NCI-H1436 (cell line): ENCODE measurements at regions not wholly inside any gene's neighbourhood (a gene's known extent, or its start where the extent isn't known, plus 50 kb on each side); places are given as distances from the start of the nearest gene placed in this dataset.
"Not testable (repeated sequence)": the region's sequence is repeated elsewhere in the genome, so short reads cannot be mapped to it uniquely, and the experiment has no call there.

Source experiments
- DNase-seq: peaks from one replicate; lab custom pipeline; 2025; lab: John Stamatoyannopoulos, UW

DNA sequence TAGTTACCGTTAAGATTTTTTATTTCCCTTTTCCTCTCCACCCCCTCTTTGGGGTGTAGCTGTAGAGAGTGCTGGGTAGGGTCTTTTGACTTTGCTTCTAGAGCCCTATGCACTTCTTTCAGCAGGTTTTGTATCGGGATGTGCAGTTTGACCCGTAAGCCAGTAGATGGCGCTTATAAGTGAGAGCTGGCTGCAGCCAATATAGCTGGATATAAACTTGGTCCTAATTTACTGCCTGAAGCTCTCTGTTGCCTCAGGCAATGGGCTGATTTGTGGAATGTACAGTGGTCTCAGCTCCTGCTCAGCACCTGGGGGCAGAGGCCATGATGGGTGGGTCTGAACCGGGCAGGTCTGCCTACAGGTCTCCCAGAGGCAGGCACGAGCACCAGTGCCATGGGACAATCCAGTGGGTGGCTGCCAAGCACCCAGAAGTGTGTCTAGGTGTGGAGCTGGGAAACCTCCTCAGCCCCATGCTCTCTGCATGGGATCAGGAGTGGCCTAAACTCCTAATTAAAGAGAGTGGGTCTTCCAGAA lies 146.5 kb downstream of the SPANXN1 start:
- DNase-seq = no peak

DNA sequence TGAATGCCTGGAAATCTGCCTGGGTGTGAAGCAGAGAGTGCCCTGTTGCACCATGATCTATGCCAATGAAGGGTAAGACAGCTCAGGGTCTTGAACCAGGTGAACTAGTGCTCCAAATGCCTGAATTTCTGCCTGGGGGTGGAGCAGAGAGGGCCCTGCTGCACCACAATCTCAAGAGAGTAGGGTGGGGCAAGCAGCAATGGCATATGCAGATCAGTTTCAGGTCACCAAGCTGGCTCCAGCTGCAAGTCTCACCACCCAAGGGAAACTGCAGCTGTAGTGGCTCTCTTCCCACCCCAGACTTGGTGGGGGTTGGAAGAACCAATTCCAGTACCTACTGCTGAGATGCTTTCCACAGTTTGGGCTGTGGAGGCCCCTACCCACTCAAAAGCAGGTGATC lies 147.0 kb downstream of the SPANXN1 start:
- DNase-seq = no peak

DNA sequence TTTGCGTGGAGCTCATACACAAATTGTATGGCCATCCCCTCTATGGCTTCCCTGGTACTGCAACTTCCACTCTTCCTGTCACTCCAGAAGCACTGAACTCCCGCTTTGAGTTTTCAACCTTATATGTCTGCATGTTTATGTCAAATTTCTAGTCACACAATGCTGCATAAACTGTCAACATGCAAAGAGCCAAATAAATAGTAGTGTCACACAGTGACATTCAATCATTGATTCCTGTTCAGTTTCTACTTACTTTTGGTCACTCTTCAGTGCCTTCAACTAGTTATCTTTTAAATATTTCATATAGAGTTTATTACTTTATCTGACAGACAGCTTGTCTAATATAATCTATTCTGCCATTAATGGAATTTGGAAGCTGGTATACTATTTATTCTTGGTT lies 149.3 kb downstream of the SPANXN1 start:
- DNase-seq = no peak

DNA sequence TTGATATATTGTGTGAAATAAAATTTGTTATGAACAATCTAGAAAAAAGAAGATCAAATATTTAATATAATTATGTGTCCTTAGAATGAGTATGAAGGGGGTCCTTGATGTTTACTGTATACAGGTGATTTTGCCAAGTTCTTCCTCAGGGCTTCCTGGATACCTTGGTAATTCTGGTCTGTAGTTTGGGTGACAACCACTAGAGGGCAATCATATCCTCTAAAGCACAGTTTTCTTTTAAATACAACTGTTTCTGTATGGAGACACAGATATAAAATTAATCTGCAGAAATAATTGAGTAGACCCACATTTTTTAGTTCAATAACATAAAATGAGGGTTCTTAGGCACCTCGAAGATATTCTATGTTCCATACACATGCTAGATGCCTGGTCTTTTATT lies 157.7 kb downstream of the SPANXN1 start:
- peak; percentile 2 for DNase-seq

DNA sequence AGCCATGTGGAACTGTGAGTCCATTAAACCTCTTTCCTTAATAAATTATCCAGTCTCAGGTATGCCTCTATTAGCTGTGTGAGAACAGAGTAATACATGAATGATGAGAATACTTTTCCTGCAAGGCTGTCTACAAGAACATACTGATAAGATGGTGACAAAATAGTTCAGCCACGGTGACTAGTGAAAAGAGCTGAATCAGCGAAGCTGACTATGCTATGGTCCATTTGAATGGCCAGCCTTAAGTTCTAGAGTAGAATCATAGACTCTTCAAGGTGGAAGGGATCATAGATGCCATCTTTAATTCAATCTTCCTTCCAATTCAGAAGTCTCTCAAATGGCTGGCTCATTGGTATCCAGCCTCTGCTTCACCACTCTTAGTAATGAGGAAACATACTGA lies 163.3 kb downstream of the SPANXN1 start:
- no peak for DNase-seq

DNA sequence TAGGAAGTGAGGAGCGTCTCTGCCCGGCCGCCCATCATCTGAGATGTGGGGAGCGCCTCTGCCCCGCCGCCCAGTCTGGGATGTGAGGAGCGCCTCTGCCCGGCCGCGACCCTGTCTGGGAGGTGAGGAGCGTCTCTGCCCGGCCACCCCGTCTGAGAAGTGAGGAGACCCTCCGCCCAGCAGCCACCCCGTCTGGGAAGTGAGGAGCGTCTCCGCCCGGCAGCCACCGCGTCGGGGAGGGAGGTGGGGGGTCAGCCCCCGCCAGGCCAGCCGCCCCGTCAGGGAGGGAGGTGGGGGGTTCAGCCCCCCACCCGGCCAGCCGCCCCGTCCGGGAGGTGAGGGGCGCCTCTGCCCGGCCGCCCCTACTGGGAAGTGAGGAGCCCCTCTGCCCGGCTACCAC lies 188.9 kb downstream of the SPANXN1 start:
- not testable (repeated sequence) for DNase-seq

DNA sequence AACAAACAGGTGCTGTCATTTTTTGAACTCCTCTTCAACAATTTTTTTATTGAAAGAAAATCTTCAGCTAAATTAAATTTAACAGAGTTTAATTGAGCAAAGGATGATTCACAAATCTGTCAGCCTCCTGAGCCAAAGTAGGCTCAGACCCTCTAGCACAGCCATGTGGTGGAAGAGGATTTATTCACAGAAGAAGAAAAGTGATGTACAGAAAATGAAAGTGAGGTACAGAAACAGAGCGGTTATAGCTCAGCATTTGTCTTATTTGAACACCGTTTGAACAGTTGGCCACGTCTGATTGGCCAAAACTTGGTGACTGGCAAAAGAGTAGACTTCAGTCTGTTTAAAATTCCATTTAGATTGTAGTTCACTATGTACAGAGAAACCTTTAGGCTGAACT lies 217.3 kb downstream of the SPANXN1 start:
- no peak for DNase-seq

DNA sequence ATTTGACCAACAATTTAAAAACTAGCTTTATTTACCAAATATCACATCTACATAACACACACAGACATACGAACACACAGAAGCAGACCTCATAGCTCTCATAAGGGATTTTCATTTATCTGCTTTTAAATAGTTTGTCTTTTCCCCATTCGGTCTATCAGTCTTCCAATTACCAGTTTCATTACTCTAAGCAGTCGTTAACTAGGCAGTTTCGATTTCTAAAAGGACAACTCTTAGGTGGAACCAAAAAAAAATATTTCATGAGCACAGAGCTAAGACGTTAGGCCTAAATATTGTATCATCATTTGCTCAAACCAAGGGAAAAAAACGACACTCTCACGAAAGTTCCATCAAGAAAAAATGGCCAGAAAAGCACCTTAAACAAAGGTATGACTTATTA lies 228.4 kb downstream of the SPANXN1 start:
- no peak for DNase-seq

DNA sequence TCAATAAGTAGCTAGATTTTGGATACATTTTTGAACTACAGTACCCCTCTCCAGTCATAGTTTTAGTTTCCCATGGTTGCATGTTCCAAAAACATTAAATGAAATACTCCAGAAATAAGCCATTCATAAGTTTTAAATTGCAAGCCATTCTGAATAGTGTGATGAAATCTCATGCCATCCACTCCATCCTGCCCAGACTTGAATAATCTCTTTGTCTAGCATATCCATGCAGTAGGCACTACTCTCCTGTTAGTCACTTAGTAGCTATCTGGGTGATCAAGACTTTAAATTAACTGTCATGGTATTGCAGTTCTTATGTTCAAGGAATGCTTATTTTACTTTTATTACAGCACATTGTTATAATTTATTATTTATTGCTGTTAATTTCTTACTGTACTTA lies 237.4 kb downstream of the SPANXN1 start:
- DNase-seq = no peak

DNA sequence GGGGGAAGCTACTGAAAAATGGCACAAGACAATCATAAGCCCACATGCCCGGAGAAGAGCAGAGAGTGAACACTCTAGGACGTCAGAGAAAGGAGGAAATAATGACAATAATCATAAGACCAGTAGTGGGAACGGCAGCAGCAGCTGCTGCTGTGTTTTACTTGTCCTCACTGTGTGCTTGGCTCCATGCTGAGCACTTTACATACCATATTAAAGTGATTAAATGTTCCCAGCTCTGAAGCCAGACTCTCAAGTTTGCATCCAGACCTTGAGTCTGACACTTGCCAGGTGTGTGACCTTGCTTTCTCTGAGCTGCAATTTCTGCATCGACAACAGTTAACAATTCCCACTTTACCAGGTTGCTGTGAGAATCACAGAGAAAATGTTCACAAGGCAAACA lies 255.4 kb downstream of the SPANXN1 start:
- DNase-seq = no peak

DNA sequence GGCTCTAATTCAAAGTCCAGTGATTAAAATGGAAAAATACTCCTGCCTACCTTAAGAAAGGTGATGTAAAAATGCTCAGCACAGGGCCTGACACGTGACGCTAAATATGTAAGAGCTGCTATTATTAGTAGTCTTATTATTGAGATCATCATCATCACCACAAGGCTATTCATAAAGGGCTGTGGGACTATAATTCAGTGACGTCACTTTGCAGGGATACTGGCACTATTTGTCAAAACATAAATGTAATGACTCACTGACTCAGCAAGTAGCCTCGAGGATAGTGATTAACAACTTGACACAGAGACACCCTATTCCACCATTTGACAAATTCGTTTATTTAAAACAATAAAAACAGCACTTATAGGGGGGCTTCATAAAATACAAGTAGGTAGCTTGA lies 258.9 kb downstream of the SPANXN1 start:
- no peak for DNase-seq

DNA sequence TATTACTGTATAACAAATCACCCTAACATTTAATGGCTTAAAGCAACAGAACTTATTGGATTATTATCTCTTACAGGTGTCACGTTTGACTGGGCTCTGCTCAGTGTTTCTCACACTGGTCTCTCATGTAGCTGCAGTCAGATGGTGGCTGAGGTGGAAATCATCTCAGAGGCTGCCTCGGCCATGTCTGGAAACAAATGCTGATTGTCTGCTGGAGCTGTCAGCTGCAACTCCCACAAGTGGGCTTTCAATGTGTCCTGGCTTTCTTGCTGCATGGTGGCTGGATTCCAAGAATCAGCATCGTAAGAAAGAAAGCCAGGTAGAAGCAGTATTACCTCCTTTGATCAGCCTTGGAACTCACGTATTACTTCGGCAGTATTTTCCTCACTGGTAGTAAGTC lies 277.6 kb downstream of the SPANXN1 start:
- DNase-seq = no peak

DNA sequence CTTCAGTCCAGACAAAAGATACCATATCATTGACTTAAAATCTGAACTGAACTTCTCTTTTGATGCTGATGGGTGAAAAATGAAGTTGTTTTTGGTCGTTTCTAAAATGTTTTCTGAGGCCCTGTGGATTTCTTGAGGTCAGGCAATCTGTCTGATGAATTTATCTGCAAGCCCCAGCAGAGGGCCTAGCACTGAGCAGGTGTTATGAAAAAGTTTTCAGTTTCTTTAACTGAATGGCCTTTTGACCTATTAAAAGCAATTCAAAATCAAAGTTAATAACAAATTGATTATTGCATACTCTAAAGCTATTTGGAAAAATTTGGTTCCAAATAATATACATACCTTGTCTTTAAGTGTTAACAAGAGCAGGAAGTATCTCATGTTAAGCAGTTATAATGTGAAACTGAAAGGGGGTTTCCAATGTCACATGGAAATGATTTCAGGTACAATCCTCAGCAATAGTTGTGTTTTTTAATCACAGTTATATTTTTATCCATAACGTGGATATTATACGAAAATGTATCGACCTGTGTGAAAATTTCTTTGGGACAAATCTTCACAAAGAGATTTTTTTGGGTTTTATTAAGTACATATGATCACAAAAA lies 285.0 kb downstream of the SPANXN1 start:
- no peak for DNase-seq

DNA sequence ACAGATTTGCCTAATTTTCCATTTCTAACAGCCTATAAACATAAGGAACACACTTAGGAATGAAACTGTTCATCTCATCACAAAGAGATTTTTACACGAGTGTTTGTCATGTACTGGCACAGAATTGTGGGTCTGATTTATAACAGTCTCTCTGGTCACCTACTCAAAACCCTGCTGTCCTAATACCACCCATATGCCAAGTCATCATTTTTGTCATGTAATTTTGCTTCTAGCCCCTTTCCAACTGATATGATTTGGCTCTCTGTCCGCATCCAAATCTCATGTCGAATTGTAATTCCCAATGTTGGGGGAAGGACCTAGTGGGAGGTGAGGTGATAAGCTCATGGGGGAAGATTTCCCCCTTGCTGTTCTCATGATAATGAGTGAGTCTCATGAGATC lies 284.1 kb upstream of the SLITRK2 start:
- DNase-seq = no peak

DNA sequence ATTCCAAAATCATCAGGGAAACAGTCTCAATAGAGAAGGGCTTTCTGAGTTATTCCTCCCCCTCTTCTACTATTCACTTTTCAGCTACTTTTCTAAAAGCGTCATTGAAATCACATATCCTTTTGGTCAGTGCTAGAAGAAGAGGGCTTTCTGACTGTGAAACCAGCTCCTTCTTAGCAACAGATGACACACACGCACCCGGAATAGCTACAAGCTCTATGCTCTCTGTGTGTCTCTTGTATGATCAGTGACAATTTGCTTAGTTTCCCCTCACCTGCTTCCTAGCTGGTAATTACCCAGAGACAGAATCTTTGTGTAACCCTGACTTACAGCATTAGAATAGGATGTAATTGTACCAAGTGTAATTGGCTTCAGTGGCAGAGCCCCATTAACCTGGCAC lies 268.1 kb upstream of the SLITRK2 start:
- DNase-seq = no peak

DNA sequence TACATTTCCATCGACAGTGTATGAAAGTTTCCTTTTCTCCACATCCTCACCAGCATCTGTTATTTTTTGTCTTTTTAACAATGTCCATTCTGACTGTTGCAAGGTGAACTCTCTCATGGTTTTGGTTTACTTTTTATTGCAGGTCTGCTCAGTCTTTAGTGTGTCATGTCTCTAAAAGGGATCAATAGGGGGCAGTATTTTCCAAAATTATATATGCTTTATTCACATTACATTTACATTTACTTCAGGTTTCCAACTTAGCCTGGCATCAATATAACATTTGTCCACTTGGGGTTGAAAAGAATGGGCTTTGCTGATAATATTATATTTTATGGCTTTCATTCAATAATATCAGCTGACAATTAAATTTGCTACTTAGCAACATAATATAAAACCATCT lies 265.0 kb upstream of the SLITRK2 start:
- DNase-seq = no peak

DNA sequence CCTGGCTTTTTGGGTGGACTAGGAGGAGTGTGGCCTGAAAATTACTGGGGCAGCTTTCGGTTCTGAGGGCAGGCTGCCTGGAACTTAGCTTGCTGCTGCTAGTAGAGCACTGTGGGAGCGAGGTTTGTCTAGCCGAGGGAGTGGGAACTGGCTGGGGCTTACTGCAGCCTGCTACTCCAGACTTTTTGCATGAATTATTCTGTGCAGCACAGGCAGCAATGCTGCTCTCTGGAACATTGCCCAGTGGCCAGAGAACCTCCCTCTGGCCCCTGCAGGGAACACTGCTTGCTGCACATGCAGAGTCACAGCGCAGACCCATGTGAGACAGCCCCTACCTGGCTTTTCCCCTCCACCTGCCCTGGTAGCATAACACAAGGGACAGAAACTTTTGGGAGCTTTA lies 263.9 kb upstream of the SLITRK2 start:
- DNase-seq = no peak

DNA sequence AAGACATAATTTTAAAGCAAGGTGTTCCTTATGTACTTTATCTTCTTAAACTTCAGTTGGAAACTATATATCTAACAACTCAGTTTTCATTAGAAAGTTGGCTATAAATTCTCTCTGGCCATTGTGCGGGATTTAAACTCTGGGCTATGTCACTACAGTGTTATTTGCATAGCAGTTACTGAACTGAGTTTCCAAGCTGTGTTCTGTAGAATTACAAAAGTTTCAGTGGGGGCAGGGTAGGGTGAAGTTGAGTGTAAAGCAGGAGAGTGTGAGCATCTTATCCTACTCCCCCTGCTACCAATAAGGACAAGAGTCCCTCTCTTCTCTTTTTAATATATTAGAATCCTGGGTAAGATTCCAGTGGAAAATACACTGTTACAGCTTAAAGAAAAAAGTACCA lies 254.5 kb upstream of the SLITRK2 start:
- no peak for DNase-seq

DNA sequence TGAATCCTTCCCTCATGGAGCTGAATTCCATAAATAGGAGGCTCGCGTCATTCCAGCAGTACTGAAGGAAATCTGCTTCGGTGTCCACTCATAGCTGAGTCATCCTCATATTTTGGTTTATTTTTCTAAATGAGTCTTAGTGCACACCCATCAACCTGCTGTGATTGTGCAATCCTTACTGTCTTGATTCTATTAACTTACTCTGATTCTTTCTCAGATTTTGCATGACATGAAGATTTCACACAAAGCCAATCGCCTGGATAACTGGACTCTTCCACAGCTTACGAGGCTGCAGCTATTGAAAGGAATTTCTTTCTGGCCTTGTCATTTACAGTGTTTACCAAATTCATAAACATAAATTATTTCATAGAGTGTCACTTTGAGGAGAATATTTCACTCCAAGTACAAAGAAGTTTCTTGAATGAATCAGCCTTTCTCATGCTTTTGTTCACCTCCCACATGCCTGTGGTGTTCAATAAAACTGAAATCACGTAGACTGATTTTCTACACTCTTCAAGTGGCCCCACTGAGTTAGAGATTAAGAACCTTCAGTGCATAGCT lies 207.6 kb upstream of the SLITRK2 start:
- DNase-seq = no peak

DNA sequence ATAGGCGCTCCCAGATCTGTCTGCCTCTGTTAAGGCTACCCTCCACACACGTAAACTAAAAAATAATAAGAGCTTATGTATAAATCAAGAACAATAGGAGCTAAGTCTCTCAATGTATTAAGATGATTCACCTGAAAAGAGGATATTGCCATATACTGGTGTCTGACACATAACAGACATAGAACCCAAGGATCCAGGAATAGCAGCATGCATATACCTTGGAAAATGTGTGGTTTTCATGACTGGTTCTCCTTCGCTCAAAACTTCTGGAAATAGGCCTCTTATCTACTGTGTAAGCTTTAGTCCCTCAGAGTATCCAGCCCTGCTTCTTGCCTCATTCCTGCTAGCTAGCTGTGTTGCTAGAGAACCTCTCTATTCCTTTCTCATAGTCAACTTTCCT lies 203.7 kb upstream of the SLITRK2 start:
- no peak for DNase-seq

DNA sequence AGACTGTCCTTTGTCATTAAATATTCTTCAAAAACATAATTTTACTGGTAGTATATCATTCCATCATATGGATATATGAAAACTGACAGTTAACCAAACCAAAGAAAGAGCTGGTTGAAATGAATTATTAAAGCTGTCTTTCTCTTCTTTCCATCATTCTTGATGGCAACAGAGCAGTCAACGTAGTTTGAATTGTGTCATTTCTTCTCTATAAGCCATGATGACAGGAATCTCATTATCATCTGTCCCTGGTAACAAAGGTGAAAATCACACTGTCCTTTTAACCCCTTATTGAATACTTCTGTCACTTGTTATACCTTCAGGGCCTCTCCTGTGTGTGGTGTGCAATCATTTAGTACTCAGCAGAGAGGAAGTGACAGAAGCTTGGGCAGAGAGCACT lies 197.0 kb upstream of the SLITRK2 start:
- no peak for DNase-seq

DNA sequence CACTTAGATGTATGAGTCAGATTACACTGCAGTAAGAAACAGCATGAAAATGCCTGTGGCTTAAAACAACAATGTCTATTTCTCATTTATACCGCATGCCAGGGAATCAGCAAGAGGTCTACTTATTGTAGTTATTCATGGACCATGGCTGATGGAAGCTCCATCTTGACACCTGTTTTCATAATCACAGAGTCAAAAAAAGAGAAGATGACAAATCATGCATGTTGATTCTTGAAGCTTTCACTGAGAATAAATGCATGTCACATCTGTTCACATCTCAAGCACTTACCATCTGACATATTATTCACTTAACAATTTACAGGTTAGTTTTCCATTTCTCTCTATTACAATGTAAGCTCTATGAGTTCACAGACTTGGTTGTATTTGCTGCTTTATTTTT lies 194.2 kb upstream of the SLITRK2 start:
- no peak for DNase-seq

DNA sequence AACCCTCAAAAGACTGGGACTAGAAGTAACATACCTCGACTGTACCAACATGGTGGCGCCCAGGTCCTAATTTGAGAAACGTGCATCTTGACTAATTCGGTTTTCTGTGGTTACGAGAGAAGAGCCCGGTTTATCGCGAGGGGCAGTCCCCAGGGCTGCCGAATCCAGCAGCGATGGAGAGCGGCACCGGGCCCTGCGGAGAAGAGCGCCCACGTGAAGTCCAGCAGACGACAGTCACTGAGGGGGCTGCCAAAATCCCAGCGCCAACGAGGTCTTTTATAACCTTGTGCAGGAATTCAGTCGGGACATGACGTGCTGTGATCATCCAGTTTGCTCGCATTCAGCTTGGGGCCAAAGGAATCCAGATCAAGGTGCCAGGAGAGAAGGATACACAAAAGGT lies 187.5 kb upstream of the SLITRK2 start:
- no peak for DNase-seq

DNA sequence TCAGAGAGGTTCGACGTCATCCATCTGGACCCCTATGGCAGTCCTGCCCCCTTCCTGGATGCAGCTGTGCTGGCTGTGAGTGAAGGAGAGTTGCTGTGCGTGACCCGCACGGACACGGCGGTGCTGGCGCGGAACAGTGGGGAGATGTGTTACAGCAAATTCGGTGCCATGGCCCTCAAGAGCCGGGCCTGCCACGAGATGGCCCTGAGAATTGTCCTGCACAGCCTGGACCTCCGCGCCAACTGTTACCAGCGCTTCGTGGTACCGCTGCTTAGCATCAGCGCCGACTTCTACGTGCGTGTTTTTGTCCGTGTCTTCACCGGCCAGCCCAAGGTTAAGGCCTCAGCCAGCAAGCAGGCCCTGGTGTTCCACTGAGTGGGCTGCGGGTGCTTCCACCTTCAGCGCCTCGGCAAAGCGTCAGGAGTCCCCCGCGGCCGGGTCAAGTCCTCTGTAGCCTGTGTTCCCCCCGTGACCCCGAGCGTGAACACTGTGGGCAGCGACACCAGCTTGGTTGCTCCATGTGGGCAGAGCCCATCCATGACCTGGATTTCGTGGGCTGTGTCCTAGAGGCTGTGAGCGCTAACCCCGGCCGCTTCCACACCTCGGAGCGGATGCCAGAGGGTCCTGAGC lies 186.7 kb upstream of the SLITRK2 start:
- DNase-seq = no peak
